GM21723 (cell line): ENCODE measurements at regions not wholly inside any gene's neighbourhood (a gene's known extent, or its start where the extent isn't known, plus 50 kb on each side); places are given as distances from the start of the nearest gene placed in this dataset.
"Not testable (repeated sequence)": the region's sequence is repeated elsewhere in the genome, so short reads cannot be mapped to it uniquely, and the experiment has no call there.

ENCODE experiments used
- ATAC-seq: cut with Tn5 transposase; IDR thresholded peaks from one replicate; pipeline ENCODE4 v1.9.1; 2021; ENCODE audit warnings: mild to moderate bottlenecking, moderate library complexity; ENCODE audit not compliant: unreplicated experiment

- no peak for ATAC-seq
Observed at GRCh38 chr21:38613686-38614085, 115.4 kb upstream of the ERG start.

GRCh38 chr21:38614558-38614957, 116.3 kb upstream of the ERG start:
- ATAC-seq, result no peak

- ATAC-seq, result no peak
Observed at GRCh38 chr21:38619480-38619879, 121.2 kb upstream of the ERG start.

GRCh38 chr21:38619992-38620479, 121.8 kb upstream of the ERG start:
- no peak for ATAC-seq

- ATAC-seq, result no peak
Observed at GRCh38 chr21:38621132-38621531, 122.9 kb upstream of the ERG start.

- ATAC-seq, result no peak
Observed at GRCh38 chr21:38622081-38622826, 124.0 kb upstream of the ERG start.

- ATAC-seq, result no peak
Observed at GRCh38 chr21:38622827-38623209, 124.5 kb upstream of the ERG start.

- no peak for ATAC-seq
Observed at GRCh38 chr21:38623552-38623951, 125.3 kb upstream of the ERG start.

GRCh38 chr21:38625000-38625399, 126.7 kb upstream of the ERG start:
- ATAC-seq, result no peak

GRCh38 chr21:38626306-38626705, 128.0 kb upstream of the ERG start:
- ATAC-seq, result no peak

GRCh38 chr21:38628349-38628748, 130.1 kb upstream of the ERG start:
- no peak for ATAC-seq

GRCh38 chr21:38631206-38631605, 132.9 kb upstream of the ERG start:
- ATAC-seq, result no peak

GRCh38 chr21:38631676-38632075, 133.4 kb upstream of the ERG start:
- ATAC-seq, result no peak

GRCh38 chr21:38637161-38637560, 138.9 kb upstream of the ERG start:
- no peak for ATAC-seq

GRCh38 chr21:38639571-38640354, 141.5 kb upstream of the ERG start:
- no peak for ATAC-seq

GRCh38 chr21:38640355-38640742, 142.1 kb upstream of the ERG start:
- not testable (repeated sequence) for ATAC-seq

- no peak for ATAC-seq
Observed at GRCh38 chr21:38643404-38644023, 145.2 kb upstream of the ERG start.

- no peak for ATAC-seq
Observed at GRCh38 chr21:38645282-38645681, 147.0 kb upstream of the ERG start.

- no peak for ATAC-seq
Observed at GRCh38 chr21:38646213-38646837, 148.0 kb upstream of the ERG start.

- ATAC-seq, result no peak
Observed at GRCh38 chr21:38649120-38649519, 150.8 kb upstream of the ERG start.

GRCh38 chr21:38651570-38651969, 153.3 kb upstream of the ERG start:
- ATAC-seq, result no peak
